ACHN (cell line): ENCODE measurements at regions not wholly inside any gene's neighbourhood (a gene's known extent, or its start where the extent isn't known, plus 50 kb on each side); places are given as distances from the start of the nearest gene placed in this dataset.
"Not testable (repeated sequence)": the region's sequence is repeated elsewhere in the genome, so short reads cannot be mapped to it uniquely, and the experiment has no call there.

Source experiments
- DNase-seq: peaks from one replicate; pipeline ENCODE4 v3.0.0-alpha.2; 2015
- in situ Hi-C: cut with HindIII; loops from 2 replicates; pipeline ENCODE4 v1.10.0; 2017; ENCODE audit warnings: low sequenced_read_pairs, low pct_ligation_motif_present, low pct_unique_long_range_greater_than_20kb

GRCh38 chr11:90531001-90531400 is 308.2 kb upstream of the CHORDC1 start:
- in situ Hi-C loops = no loop called here
- no peak for DNase-seq

GRCh38 chr11:90525962-90526361 is 303.1 kb upstream of the CHORDC1 start:
- in situ Hi-C loops = no loop called here
- no peak for DNase-seq

- in situ Hi-C loops = no loop called here
These were observed 290.0 kb upstream of the CHORDC1 start for GRCh38 chr11:90512846-90513245.

DNA sequence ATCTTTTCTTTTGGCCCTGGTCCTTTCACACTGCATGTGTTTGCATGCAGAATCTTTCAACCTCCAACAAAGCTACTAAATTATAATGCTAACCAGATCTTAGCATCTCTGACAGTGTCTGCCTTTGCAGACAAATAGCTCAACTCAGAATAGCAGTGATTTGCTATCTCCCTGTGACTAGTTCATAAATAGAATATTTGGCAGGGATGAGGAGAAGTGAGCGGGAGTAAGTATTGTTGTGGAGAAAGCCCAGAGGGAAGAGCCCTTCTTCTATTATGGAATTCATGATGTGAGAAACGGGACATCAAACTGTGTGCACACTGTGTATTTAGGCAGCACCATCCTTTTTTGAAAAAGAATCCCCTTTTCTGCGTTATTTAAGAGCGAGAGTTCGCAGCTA is 288.0 kb upstream of the CHORDC1 start:
- DNase-seq = no peak
- in situ Hi-C loops = no loop called here

More at GRCh38 chr11:90512846-90513245, 290.0 kb upstream of the CHORDC1 start:
- no peak for DNase-seq

DNA sequence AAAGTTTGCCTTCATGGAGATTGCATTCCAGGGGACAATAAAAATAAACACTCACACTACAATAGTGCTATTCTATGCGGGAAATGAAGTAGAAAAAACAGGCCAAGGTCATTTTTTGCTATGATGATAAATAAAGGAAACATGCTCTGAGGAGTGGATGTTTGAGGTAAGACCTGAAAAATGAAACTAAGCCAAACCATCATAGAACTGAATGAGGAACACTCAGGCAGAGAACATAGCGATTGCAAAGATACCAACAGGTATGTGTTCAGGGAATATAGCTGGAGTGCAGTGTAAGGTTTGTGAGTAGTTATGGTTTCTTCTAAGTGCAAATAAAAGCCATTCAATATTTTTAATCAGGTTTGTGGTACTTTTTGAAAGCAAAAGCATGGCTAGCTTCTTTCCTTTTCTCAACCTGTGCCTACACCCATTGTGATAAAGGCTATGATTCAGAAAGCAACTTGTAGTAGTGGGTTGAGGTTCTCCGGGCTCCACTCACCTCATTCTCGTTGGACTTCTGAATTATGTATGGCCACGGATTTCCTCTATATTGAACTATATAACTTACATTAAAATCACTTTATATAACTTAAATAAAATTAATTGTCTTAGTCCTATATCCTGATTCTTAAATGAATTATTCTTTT is 278.2 kb upstream of the CHORDC1 start:
- DNase-seq = no peak
- in situ Hi-C loops = no loop called here

- in situ Hi-C loops = no loop called here
- no peak for DNase-seq
These were observed 273.9 kb upstream of the CHORDC1 start for GRCh38 chr11:90496722-90497121.

GRCh38 chr11:90493379-90493778 is 270.5 kb upstream of the CHORDC1 start:
- DNase-seq = no peak
- in situ Hi-C loops = no loop called here

GRCh38 chr11:90491466-90491865 is 268.6 kb upstream of the CHORDC1 start:
- DNase-seq = no peak
- in situ Hi-C loops = no loop called here

DNA sequence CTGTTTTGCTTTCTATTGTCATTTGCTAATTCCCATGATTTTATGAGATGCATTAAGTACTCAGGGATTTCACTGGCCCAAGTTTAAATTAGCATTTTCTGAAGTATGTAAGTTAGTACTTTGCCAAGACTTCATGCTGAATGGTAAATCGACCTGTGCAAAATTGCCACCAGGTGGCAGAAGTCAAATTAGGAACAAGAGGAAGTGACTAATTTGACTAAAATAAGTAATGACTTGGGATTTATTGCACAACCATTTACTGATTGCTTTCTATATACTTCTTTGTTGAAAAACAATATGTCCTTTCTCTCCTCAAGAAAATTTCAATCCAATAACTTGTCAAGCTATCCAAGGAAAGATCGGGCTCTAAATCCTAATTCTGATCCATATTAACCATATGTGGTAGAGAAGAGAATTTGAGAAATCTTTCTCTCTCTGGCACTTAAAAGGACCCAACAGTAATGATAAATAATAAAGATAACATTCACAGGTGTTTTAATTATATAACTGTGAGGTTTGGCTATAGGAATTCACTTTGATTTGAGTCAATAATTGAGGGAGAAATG is 253.7 kb upstream of the CHORDC1 start:
- DNase-seq = peak; percentile 46
- in situ Hi-C loops = no loop called here

GRCh38 chr11:90468923-90469322 is 246.1 kb upstream of the CHORDC1 start:
- in situ Hi-C loops = no loop called here
- DNase-seq = peak; percentile 84

DNA sequence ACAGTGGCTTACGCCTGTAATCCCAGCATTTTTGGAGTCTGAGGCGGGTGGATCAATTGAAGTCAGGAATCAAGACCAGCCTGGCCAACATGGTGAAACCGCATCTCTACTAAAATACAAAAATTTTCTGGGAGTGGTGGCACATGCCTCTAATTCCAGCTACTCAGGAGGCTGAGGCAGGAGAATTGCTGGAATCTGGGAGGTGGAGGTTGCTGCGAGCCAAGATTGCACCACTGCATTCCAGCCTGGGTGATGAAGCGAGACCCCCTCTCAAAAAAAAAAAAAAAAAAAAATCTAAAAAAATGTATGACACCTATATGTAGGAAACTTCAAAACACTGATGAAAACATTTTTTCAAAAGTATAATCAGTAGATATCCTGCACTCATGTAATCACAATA is 242.7 kb upstream of the CHORDC1 start:
- in situ Hi-C loops = no loop called here
- DNase-seq = peak; percentile 10

DNA sequence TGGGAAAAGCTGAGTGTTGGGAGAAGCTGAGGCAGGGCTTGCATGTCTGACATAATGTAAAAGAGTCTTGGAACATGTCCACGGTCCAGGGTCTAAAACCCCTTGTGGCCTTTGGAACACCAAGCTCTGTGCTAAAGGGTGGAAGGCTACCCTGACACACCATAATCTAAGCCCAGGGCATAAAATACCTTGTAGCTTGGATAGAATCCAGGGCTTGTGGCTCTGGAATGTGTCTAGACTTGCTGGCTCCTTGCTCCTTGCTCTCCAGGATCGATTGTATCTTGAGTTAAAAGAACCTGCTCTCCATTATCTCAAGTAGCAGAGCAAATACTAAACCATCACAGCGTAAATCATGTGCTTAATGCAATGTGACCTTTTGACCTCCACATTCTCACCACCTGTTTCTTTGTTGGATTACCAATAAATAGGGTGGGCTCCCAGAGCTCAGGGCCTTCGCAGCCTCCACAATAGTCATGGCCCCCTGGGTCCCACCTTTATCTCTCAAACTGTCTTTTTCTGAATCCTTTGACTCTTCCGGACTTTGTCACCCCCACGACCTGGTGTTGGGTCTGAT is 232.6 kb upstream of the CHORDC1 start:
- DNase-seq, in situ Hi-C loops: not testable (repeated sequence)

- in situ Hi-C loops = no loop called here
- DNase-seq = no peak
These were observed 230.7 kb upstream of the CHORDC1 start for GRCh38 chr11:90453525-90453924.

DNA sequence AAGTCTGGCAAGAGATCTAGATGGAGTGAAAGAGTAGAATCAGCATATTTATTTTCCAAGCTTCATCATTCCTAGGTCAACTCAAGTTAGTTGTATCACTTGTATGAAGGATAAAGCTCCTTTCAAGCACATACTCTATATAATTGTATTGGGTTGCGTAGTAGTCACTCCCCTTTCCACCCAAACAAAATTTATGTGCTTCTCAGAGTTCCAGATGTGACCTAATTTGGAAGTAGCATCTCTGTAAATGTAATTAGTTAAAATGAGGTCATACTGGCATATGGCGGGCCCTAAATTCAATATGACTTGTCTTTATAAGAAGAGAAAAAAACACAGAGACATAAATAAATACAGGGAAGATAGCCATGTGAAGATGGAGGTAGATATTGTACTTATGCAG is 226.8 kb upstream of the CHORDC1 start:
- in situ Hi-C loops = no loop called here

DNA sequence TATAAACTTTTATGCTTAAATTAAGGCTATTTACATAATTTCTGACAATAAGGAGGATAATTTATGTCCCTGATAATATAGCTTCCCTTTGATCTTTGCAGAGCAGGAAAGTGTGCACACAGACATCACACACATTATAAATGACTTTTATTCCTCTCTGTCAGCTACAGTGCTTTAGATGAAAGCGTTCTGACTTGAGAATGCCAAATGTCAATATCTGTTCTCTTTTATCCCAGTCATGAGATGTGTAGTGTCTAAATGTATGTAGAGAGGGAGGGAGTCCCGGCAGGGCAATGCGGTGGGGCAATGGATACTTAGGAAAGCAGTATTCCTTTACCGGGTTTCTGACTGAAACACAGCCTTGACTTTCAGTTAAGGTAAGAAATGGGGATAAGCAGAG is 225.4 kb upstream of the CHORDC1 start:
- no peak for DNase-seq
- in situ Hi-C loops = no loop called here

More for the DNA sequence above, 226.8 kb upstream of the CHORDC1 start:
- DNase-seq = no peak

GRCh38 chr11:90447618-90448017 is 224.8 kb upstream of the CHORDC1 start:
- DNase-seq = no peak
- in situ Hi-C loops = no loop called here

- DNase-seq = no peak
- in situ Hi-C loops = no loop called here
These were observed 223.4 kb upstream of the CHORDC1 start for GRCh38 chr11:90446207-90446606.

DNA sequence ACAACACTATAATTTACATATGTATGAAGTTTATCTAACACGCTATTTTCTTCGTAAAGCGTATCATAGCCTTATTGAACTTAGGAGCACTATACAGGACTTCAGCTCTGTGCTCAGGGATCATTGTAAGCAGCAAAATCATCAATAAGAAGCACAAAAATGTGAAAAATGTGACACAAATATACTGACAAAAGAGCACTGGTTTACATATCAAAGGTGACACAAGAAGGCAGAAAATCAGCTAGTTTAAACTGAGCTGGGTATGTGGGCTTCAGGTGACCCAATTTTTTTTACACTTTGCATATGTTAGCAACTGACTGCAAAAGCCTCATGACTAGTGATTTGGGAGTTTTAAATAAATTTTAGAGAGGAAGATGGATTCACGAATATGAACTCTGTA is 215.2 kb upstream of the CHORDC1 start:
- no peak for DNase-seq
- in situ Hi-C loops = no loop called here

DNA sequence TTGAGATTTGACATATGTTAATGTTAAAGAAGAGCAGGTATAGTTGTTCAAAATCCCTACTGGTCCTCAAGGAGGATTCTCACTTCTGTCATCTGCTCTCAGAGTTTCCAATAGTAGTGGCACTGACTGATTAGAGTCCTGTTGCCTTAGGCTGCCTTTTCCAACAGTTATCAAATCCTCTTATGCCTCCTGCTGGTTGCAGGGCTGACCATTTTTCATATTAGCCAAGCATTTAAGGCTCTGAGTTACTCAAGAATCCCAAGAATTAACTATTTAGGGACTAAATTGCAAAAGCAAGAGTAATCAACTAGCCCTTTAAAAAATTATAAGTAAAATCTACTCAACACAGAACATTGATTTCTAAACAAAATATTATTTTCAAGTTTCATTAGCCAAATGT is 212.0 kb upstream of the CHORDC1 start:
- peak; percentile 29 for DNase-seq
- in situ Hi-C loops = no loop called here

GRCh38 chr11:90428836-90429235 is 206.0 kb upstream of the CHORDC1 start:
- in situ Hi-C loops = no loop called here
- DNase-seq = no peak
